Prostate gland (tissue), 2 donors: ENCODE measurements at regions not wholly inside any gene's neighbourhood (a gene's known extent, or its start where the extent isn't known, plus 50 kb on each side); places are given as distances from the start of the nearest gene placed in this dataset.

Experiments
- DNase-seq: peaks from one replicate; pipeline ENCODE4 v3.0.0-alpha.2; 2019; ENCODE audit warnings: low spot score
- H3K27ac ChIP-seq, 2 donors: fragments of 200-600 bp; sonication (generic); 2 replicates each; pipeline ENCODE4 v1.5.1; 2017 to 2019
- H3K27me3 ChIP-seq: fragments of 200-600 bp; sonication (generic); replicated peaks from 2 replicates; pipeline ENCODE4 v1.5.1; 2019; ENCODE audit not compliant: insufficient read depth
- H3K36me3 ChIP-seq, 2 donors: fragments of 200-600 bp; sonication (generic); 1 replicate in 1 of 2; 2 replicates in 1 of 2; pipeline versions ENCODE4 v1.5.1 to v1.8.1; 2017 to 2019
- H3K4me1 ChIP-seq: fragments of 200-600 bp; sonication (generic); replicated peaks from 2 replicates; pipeline ENCODE4 v1.5.1; 2019
- H3K4me3 ChIP-seq, 2 donors: fragments of 200-600 bp; sonication (generic); 2 replicates each; pipeline ENCODE4 v1.5.1; 2017 to 2019
- H3K9me3 ChIP-seq: fragments of 200-600 bp; sonication (generic); 2 replicates; pipeline ENCODE4 v1.5.1; 2017
- POLR2A ChIP-seq: fragments of 450-650 bp; IDR thresholded peaks from one replicate; pipeline ENCODE4 v1.6.1; 2016; ENCODE audit warnings: antibody characterized with exemption, mild to moderate bottlenecking
- POLR2AphosphoS5 ChIP-seq: sonication (generic); formaldehyde crosslinking; IDR thresholded peaks from one replicate; pipeline ENCODE4 v1.6.1; 2017; ENCODE audit warnings: antibody characterized with exemption
- WGBS: methylation state at CpG from one replicate; pipeline ENCODE4 v1.1.5; 2018; 5-methylcytosine and 5-hydroxymethylcytosine counted together
- intact Hi-C: fragments of 100-400 bp; cut with DNase I; formaldehyde crosslinking; loops from one replicate; pipeline ENCODE4 v1.14.2; 2022
- TF ChIP-seq, protein P1 (sequence below), 4 experiments: fragments of 200-600 bp in 2 of 4; fragments of 450-650 bp in 2 of 4; sonication (generic) in 2 of 4; IDR thresholded peaks; 1 replicate in 3 of 4; 2 replicates in 1 of 4; pipeline ENCODE4 v1.5.1; 2016 to 2019; ENCODE audit warnings: antibody characterized with exemption in 4 of 4, mild to moderate bottlenecking in 2 of 4, moderate library complexity in 2 of 4

DNA sequence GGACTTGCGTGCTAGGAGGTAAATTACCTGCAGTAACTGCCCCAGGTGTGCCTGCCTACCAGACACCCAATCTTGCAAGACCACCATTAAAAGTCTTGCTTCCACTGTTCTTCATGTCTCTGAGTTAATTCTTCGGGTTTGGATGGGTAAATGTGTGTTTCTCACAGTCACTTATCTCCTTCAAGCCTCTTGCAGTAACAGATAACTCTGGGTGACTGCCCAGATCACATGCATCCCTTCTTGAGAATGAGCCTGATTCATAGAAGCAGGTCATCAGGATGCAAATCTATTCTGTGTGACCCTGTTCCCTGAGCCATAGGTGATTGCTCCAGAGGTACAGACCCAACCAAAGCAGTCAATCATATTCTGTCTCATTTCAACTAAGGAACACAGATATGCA, 194.6 kb downstream of the METTL4 start:
- WGBS = 93% methylated on average over 2 of the region's 2 CpGs
- H3K36me3 ChIP-seq = no peaks in the 10 kb centered on the region
- DNase-seq = no peak
- intact Hi-C loops = no loop called here
- H3K27ac ChIP-seq = no peak overlapping the region
- no peak overlapping the region for H3K4me3 ChIP-seq
- H3K4me1 ChIP-seq = no peaks in the 10 kb centered on the region
- TF ChIP-seq, protein P1, sequence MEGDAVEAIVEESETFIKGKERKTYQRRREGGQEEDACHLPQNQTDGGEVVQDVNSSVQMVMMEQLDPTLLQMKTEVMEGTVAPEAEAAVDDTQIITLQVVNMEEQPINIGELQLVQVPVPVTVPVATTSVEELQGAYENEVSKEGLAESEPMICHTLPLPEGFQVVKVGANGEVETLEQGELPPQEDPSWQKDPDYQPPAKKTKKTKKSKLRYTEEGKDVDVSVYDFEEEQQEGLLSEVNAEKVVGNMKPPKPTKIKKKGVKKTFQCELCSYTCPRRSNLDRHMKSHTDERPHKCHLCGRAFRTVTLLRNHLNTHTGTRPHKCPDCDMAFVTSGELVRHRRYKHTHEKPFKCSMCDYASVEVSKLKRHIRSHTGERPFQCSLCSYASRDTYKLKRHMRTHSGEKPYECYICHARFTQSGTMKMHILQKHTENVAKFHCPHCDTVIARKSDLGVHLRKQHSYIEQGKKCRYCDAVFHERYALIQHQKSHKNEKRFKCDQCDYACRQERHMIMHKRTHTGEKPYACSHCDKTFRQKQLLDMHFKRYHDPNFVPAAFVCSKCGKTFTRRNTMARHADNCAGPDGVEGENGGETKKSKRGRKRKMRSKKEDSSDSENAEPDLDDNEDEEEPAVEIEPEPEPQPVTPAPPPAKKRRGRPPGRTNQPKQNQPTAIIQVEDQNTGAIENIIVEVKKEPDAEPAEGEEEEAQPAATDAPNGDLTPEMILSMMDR (IDR thresholded peaks at IDR 0.05) = no peak
- TF ChIP-seq POLR2AphosphoS5 (no peak), POLR2A (no peak)
- H3K9me3 ChIP-seq = no peaks in the 10 kb centered on the region
- no peaks in the 10 kb centered on the region for H3K27me3 ChIP-seq

- no peaks in the 10 kb centered on the region for H3K27me3 ChIP-seq
- DNase-seq = no peak
- H3K36me3 ChIP-seq = no peaks in the 10 kb centered on the region
- no peaks in the 10 kb centered on the region for H3K4me1 ChIP-seq
- TF ChIP-seq, protein P1 (IDR thresholded peaks at IDR 0.05) = no peak
- no peak for TF ChIP-seq POLR2A
- no peak overlapping the region for H3K27ac ChIP-seq
- no peak overlapping the region for H3K4me3 ChIP-seq
- intact Hi-C loops = no loop called here
- 63% methylated on average over 2 of the region's 2 CpGs for WGBS
- H3K9me3 ChIP-seq = no peaks in the 10 kb centered on the region
Observed at GRCh38 chr18:2380101-2380500, 191.2 kb downstream of the METTL4 start.

DNA sequence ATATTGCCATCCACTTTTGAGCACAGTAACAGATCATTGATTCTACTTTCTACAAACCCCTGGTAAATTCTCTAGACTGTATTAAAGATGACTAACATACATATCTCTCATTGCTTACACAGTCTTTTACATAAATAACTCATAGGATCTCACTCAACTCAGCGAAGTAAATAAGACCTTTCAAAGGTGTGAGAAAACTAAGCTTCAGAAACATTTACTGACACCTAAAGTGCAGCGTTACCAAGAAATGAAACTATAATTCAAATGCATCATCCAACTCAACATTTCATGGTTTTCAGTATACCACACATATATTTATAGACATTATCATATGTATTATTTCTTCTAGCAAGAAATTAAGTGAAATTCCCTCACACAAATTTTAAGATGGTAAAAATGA, 189.8 kb downstream of the METTL4 start:
- intact Hi-C loops = no loop called here
- no peak for DNase-seq
- Histone ChIP-seq H3K4me1 (no peaks in the 10 kb centered on the region), H3K36me3 (no peaks in the 10 kb centered on the region), H3K27me3 (no peaks in the 10 kb centered on the region), H3K9me3 (no peaks in the 10 kb centered on the region), H3K4me3 (no peak overlapping the region), H3K27ac (no peak overlapping the region)
- WGBS = 93% methylated on average over 2 of the region's 2 CpGs
- TF ChIP-seq POLR2A (no peak), POLR2AphosphoS5 (no peak)
- TF ChIP-seq, protein P1 (IDR thresholded peaks at IDR 0.05) = no peak

DNA sequence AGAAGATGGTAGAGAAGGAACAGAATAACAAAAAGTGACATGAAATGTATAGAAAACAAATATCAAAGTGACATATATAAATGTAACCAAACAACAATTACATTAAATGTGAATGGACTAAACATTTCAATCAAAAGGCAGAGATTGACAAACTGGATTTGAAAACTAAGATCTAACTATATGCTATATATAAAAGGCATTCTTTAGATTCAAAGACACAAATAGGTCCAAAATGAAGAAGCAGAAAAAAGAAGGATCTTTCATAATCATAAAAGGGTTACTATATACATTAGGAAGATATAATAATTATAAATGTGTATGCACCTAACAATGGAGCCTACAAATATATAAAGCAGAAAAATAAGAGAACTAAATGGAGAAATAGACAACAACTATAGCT, 183.7 kb downstream of the METTL4 start:
- no peaks in the 10 kb centered on the region for H3K27me3 ChIP-seq
- no peak overlapping the region for H3K27ac ChIP-seq
- no peak for DNase-seq
- intact Hi-C loops = no loop called here
- TF ChIP-seq POLR2AphosphoS5 = no peak
- TF ChIP-seq, protein P1 (IDR thresholded peaks at IDR 0.05) = no peak
- TF ChIP-seq POLR2A = no peak
- H3K36me3 ChIP-seq = no peaks in the 10 kb centered on the region
- no peaks in the 10 kb centered on the region for H3K4me1 ChIP-seq
- H3K4me3 ChIP-seq = no peak overlapping the region
- no peaks in the 10 kb centered on the region for H3K9me3 ChIP-seq

DNA sequence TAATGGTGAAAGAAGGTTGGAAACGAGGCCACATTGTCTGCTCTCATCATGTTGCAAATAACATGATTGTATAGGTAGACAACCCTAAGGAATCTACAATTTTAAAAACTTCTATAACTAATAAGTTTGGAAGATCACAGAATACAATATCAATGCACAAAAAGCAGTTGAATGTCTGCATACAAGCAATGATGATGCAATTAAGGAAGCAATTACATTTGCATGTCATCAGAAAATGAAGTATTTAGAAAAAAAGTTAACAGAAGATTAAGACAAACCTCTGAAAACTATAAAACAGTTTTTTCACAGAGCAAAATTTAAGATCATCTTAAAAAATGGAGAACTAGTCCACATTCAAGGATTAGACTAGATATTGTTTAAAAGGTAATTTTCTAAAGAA, 181.1 kb downstream of the METTL4 start:
- Histone ChIP-seq H3K36me3 (no peaks in the 10 kb centered on the region), H3K27me3 (no peaks in the 10 kb centered on the region), H3K9me3 (no peaks in the 10 kb centered on the region), H3K4me1 (no peaks in the 10 kb centered on the region), H3K4me3 (no peak overlapping the region), H3K27ac (no peak overlapping the region)
- no peak for DNase-seq
- intact Hi-C loops = no loop called here
- WGBS = 68% methylated on average over 1 of the region's 1 CpG
- TF ChIP-seq POLR2A (no peak), POLR2AphosphoS5 (no peak)
- TF ChIP-seq, protein P1 (IDR thresholded peaks at IDR 0.05) = no peak
